C4-2B (cell line): ENCODE measurements at regions not wholly inside any gene's neighbourhood (a gene's known extent, or its start where the extent isn't known, plus 50 kb on each side); places are given as distances from the start of the nearest gene placed in this dataset.

Source experiments
- ZFX ChIP-seq: fragments of 450-650 bp; IDR thresholded peaks from 2 replicates; pipeline ENCODE4 v1.6.1; 2017
- TF ChIP-seq, protein P1 (sequence below): fragments of 450-650 bp; conservative IDR thresholded peaks from 2 replicates; pipeline ENCODE4 v1.5.1; 2017; ENCODE audit warnings: mild to moderate bottlenecking

DNA sequence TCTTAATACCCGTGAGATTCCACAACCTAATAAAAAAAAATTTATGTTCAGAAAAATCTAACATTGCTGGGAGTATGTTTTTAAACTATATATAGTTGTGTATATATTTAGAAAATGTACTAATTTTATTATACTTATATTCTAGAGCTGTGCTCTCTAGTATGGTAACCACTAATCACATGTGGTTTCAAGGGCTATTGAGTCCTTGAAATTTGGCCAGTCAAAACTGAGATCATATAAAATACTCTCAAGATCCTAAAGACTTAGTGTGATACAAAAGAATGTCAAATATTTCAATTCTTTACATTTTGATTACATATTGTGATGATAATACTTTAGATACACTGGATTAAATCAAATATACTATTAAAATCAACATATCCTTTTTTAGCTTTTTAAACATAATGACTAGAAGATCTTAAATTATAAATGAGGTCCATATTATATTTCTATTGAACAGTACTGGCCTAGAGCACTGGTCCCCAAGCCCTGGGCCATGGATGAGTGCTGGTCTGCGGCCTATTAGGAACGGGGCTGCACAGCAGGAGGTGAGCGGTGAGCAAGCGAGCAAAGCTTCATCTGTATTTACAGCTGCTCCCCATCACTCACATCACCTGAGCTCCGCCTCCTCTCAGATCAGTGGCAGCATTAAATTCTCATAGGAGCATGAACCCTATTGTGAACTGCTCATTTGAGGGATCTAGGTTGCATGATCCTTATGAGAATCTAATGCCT is 176.5 kb upstream of the NBEA start:
- TF ChIP-seq, protein P1, sequence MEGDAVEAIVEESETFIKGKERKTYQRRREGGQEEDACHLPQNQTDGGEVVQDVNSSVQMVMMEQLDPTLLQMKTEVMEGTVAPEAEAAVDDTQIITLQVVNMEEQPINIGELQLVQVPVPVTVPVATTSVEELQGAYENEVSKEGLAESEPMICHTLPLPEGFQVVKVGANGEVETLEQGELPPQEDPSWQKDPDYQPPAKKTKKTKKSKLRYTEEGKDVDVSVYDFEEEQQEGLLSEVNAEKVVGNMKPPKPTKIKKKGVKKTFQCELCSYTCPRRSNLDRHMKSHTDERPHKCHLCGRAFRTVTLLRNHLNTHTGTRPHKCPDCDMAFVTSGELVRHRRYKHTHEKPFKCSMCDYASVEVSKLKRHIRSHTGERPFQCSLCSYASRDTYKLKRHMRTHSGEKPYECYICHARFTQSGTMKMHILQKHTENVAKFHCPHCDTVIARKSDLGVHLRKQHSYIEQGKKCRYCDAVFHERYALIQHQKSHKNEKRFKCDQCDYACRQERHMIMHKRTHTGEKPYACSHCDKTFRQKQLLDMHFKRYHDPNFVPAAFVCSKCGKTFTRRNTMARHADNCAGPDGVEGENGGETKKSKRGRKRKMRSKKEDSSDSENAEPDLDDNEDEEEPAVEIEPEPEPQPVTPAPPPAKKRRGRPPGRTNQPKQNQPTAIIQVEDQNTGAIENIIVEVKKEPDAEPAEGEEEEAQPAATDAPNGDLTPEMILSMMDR, result no peak
- TF ChIP-seq ZFX, result no peak
